ENCODE measurements at regions not wholly inside any gene's neighbourhood (a gene's known extent, or its start where the extent isn't known, plus 50 kb on each side); places are given as distances from the start of the nearest gene placed in this dataset.
"Not testable (repeated sequence)": the region's sequence is repeated elsewhere in the genome, so short reads cannot be mapped to it uniquely, and the experiment has no call there.

DNA sequence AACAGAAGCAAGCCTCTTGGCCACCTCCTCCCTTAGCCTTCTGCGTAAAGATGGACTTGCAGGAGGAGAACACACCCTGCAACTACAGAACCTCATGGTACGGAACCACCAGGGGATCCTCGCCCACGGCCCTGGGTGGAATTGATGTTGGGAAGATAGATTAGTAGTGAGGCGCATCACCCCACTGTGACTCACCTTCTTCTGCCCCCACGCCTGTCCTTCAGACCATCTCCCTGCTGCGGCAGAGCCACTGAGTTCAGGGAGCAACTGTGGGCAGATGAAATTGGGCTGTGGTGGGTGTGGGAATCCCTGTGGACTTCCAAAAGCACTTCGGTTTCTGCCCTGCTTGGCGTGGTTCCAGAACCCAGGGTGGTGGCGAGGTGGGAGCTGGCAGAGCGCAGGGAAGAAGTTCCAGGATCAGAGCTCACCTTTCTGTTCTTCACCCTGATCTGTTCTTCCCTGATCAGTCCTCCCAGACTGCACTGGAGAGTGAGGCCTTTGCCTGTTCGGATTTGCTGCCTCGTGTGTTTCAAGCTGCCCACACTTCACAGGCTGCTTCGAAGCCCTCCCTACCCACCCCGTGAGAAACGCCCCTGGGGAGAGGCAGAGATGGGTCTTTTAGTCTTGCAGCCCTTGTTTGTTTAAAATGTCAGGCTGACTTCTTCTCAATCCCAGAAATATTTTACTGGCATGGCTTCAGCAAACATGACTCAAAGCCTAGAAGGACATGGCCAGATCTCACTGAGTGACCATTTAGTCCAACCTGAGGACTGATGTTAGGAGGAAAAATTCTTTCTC, 92.8 kb upstream of the MLN start:
- FAIRE-seq = no peak
- DNase-seq (ENCODE audit: low spot score in 2 of 2) = no peak

- no peak for FAIRE-seq
Measured at GRCh38 chr6:33895988-33896387, 92.2 kb upstream of the MLN start.

DNA sequence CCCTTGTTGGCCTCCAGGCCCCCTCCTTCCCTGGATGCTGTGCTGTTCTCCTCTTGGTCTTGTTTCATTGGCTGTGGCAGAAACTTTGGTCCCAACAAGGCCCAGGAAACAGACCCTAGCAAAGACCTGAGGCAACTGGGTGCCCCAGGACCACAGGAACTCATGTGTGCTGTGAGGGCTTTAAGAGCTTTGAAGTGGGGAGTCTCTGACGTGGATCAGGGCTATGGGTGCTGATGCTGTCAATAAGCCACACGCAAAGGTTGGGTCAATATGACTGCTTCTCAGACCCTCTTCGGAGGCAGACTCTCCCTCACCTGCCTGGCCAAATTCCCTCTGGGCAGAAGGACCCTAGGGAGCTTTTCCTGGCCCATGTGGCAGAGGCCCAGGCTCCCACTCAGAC, 91.5 kb upstream of the MLN start:
- FAIRE-seq (no peak), DNase-seq (ENCODE audit: low spot score in 2 of 2) (no peak)

More at GRCh38 chr6:33895988-33896387, 92.2 kb upstream of the MLN start:
- no peak for DNase-seq (ENCODE audit: low spot score in 2 of 2)

- DNase-seq (ENCODE audit: low spot score in 2 of 2) (no peak), FAIRE-seq (no peak)
Measured at GRCh38 chr6:33894438-33894837, 90.6 kb upstream of the MLN start.

DNA sequence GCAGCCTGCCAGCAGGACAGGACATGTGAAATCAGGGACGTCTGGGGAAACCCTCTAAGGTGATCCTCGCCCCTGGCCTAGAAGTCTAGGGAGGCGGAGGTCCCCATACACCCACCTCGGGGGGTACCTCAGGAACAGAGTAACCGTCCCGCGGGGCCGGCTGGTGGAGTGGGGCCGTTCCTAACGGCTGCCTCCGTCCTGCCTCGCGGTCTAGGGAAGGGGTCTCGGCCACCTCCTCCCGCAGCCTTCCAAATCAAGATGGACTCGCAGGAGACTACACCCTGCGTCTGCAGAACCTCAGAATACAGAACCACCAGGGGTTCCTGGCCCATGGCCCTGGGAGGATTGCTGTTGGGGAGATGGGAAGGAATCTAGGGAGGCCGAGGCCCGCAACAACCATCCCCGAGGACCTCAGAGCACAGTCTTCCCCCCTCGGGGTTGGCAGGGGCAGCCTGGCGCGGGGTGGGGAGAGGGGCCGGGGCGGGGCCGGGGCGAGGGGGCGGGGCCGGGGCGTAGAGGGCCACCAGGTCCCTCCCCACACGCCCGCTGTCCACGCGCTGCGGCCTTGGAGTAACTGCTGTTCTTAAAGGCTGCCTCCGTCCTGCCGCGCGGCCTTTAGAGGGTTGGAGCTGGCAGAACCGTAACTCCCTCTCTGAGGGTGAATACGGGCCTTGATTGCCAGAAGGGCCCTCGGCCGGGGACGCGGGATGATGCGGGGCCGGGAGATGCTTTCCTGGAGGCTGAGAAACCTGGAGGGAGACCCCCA, 89.0 kb upstream of the MLN start:
- no peak for DNase-seq (ENCODE audit: low spot score in 2 of 2)
- FAIRE-seq = no peak

- DNase-seq (ENCODE audit: low spot score in 2 of 2) (no peak), FAIRE-seq (no peak)
Measured at GRCh38 chr6:33888664-33889200, 84.9 kb upstream of the MLN start.

GRCh38 chr6:33888183-33888582, 84.4 kb upstream of the MLN start:
- FAIRE-seq (no peak), DNase-seq (ENCODE audit: low spot score in 2 of 2) (no peak)

GRCh38 chr6:33886673-33887144, 82.9 kb upstream of the MLN start:
- FAIRE-seq (no peak), DNase-seq (ENCODE audit: low spot score in 2 of 2) (no peak)

DNA sequence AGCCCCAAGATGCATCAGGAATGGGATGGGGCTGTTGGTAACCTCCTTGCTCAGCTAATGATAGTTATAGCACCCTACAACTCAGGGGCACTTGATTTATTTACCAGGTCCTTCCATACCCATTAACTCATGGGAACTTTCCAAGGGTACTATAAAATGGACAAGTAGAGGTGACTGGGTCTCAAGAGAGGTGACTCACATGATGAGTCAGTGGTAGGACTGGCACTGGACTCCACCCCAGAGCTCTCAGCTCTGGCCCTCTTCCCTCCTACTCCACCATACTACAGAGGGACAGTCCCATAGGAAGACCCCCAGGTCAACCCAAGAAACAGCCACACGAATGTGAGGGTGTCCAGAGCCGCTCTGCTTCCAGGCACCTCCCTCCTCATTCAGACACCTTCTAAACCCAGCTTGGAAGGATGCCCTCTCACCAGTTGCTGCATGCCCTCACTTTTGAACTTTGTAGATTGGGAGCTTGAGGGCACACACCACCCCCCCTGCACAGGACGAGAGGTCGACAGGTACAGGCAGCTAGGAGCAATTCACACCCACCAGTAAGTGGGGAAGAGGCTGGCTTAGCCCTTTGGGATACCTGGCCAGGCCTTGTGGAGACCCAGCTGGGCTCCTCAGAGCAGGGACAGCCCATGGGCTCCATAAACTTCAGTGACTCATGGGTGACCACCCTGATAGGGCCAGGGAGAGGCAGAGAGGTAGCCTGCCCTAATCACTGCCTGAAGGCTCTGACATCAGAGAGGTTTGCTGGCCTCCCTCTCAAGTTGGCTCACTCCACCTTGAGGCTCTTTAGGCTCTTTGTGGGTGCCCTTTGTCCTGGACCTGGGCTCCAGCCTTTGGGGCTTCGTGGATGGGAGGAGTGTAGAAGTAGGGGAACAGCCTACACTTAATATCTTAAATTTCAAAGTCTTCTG, 81.6 kb upstream of the MLN start:
- FAIRE-seq = no peak
- no peak for DNase-seq (ENCODE audit: low spot score in 2 of 2)

GRCh38 chr6:33883621-33884020, 79.8 kb upstream of the MLN start:
- FAIRE-seq = not testable (repeated sequence)

DNA sequence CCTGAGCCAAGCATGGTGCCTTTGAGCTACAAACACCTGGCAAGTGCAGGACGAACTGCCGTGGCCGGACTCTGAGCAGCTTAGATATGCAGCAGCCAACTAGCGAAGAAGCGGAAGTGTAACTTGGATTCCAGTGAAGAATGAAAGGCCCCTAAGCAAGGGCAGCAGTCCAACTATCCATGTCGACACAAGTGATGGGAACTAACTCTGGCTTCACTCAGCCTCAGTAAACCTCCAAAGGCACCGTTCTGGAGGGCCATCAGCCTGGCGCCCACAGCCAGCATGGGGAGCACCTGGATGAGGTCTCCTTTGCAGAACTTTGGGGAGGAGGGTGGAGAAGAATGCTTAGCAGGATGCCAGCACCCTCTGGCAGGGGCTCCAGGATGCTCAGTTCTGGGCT, 78.4 kb upstream of the MLN start:
- DNase-seq (ENCODE audit: low spot score in 2 of 2) (no peak), FAIRE-seq (no peak)

More at GRCh38 chr6:33883621-33884020, 79.8 kb upstream of the MLN start:
- not testable (repeated sequence) for DNase-seq (ENCODE audit: low spot score in 2 of 2)

GRCh38 chr6:33880766-33881165, 77.0 kb upstream of the MLN start:
- FAIRE-seq (no peak), DNase-seq (ENCODE audit: low spot score in 2 of 2) (no peak)

- DNase-seq (ENCODE audit: low spot score in 2 of 2) (no peak), FAIRE-seq (no peak)
Measured at GRCh38 chr6:33880104-33880678, 76.4 kb upstream of the MLN start.

DNA sequence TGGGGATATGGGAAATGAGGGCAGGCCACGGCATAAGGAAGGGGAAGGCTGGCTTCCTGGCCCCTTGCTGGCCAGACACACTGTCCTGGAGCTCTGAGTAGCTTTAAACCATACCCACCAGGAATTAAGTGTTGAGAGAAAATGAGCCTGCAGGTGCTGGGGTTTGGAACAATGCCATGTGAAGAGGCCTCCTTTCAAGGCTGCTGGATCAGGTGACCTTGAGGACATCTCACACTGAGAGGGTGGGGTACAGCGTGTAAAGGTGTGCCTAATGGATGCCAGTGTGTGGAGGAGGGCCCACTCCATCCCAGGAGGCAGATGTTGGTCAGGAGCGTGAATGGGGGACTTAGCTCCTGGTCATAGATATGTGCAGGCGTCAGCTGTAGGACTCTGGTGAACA, 74.8 kb upstream of the MLN start:
- no peak for DNase-seq (ENCODE audit: low spot score in 2 of 2)
- FAIRE-seq = no peak

- DNase-seq (ENCODE audit: low spot score in 2 of 2) = no peak
- FAIRE-seq = no peak
Measured at GRCh38 chr6:33877982-33878535, 74.3 kb upstream of the MLN start.

GRCh38 chr6:33875696-33876095, 71.9 kb upstream of the MLN start:
- FAIRE-seq = no peak
- no peak for DNase-seq (ENCODE audit: low spot score in 2 of 2)

GRCh38 chr6:33875141-33875581, 71.4 kb upstream of the MLN start:
- FAIRE-seq (no peak), DNase-seq (ENCODE audit: low spot score in 2 of 2) (peak in 1 of 2 donors; percentile 43)

- no peak for FAIRE-seq
- no peak for DNase-seq (ENCODE audit: low spot score in 2 of 2)
Measured at GRCh38 chr6:33874136-33874760, 70.4 kb upstream of the MLN start.

DNA sequence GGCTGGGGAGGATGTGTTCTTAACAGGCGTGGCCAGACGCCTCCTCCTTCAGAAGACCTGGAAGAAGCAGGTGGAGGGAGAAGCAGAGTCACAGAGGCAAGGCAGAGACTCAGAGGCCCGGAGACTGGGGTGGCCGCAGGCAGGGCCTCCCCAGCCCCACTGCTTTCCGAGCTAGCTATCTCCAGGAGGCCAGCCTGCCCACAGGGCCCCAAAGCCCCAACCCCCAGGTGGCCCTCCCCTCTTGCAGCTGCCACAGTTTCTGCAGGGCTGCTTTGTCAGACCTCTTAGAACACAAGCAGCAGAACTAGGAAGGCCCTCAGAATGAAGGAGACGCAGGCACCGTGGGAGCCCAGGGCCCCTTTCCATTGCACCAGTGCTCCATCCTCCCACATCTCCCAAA, 69.0 kb upstream of the MLN start:
- FAIRE-seq = no peak
- DNase-seq (ENCODE audit: low spot score in 2 of 2) = no peak
